GM12865 (cell line): ENCODE measurements at regions not wholly inside any gene's neighbourhood (a gene's known extent, or its start where the extent isn't known, plus 50 kb on each side); places are given as distances from the start of the nearest gene placed in this dataset.
"Not testable (repeated sequence)": the region's sequence is repeated elsewhere in the genome, so short reads cannot be mapped to it uniquely, and the experiment has no call there.

Experiments
- DNase-seq: peaks from one replicate; pipeline ENCODE4 v3.0.0; 2010; ENCODE audit warnings: low read depth
- H3K4me3 ChIP-seq: 2 replicates; pipeline ENCODE4 v1.5.1; 2011; ENCODE audit warnings: mild to moderate bottlenecking, low read depth, low read length, control low read depth
- CTCF ChIP-seq: IDR thresholded peaks from 2 replicates; pipeline ENCODE4 v1.5.1; 2011; ENCODE audit warnings: low read length, control low read depth, low read depth, inconsistent platforms; ENCODE audit not compliant: insufficient read depth; ENCODE audit errors: missing control alignments

- TF ChIP-seq CTCF: no peak
- DNase-seq: no peak
- no peak overlapping the region for H3K4me3 ChIP-seq
These were observed 1691.2 kb downstream of the LRRC4C start for GRCh38 chr11:39768214-39768613.

- no peak for TF ChIP-seq CTCF
- no peak overlapping the region for H3K4me3 ChIP-seq
- no peak for DNase-seq
These were observed 1714.1 kb downstream of the LRRC4C start for GRCh38 chr11:39745401-39745800.

- no peak for DNase-seq
These were observed 1718.4 kb downstream of the LRRC4C start for GRCh38 chr11:39741066-39741465.

GRCh38 chr11:39736351-39736750, 1723.1 kb downstream of the LRRC4C start:
- H3K4me3 ChIP-seq, DNase-seq: not testable (repeated sequence)

More at GRCh38 chr11:39741066-39741465, 1718.4 kb downstream of the LRRC4C start:
- no peak for TF ChIP-seq CTCF
- H3K4me3 ChIP-seq: no peak overlapping the region

- TF ChIP-seq CTCF: no peak
- no peak for DNase-seq
These were observed 1727.5 kb downstream of the LRRC4C start for GRCh38 chr11:39732001-39732400.

GRCh38 chr11:39725081-39725480, 1734.4 kb downstream of the LRRC4C start:
- TF ChIP-seq CTCF: no peak
- DNase-seq: no peak
- no peak overlapping the region for H3K4me3 ChIP-seq

More at GRCh38 chr11:39732001-39732400, 1727.5 kb downstream of the LRRC4C start:
- no peak overlapping the region for H3K4me3 ChIP-seq

GRCh38 chr11:39724404-39724803, 1735.0 kb downstream of the LRRC4C start:
- no peak for TF ChIP-seq CTCF
- no peak for DNase-seq
- no peak overlapping the region for H3K4me3 ChIP-seq
